Central memory CD8-positive, alpha-beta T cell (primary cell): ENCODE measurements at regions not wholly inside any gene's neighbourhood (a gene's known extent, or its start where the extent isn't known, plus 50 kb on each side); places are given as distances from the start of the nearest gene placed in this dataset.

Experiments used
- ATAC-seq: fragments of 150-1000 bp; cut with Tn5 transposase; replicated peaks from 2 replicates; pipeline ENCODE4 v1.10.0; 2022; ENCODE audit warnings: mild to moderate bottlenecking, moderate FRiP score, moderate number of reproducible peaks; ENCODE audit not compliant: poor library complexity, severe bottlenecking; ENCODE audit errors: extremely low read depth
- DNase-seq, 2 donors: peaks; one replicate each; pipeline ENCODE4 v3.0.0; 2021; ENCODE audit warnings: low spot score in 2 of 2
- H3K27ac Mint-ChIP-seq: one replicate; pipeline ENCODE4 v1.8.0; 2022; ENCODE audit warnings: low read depth, mild to moderate bottlenecking, moderate library complexity, mixed read lengths
- H3K27me3 Mint-ChIP-seq: one replicate; pipeline ENCODE4 v1.8.0; 2022; ENCODE audit warnings: mixed read lengths
- H3K36me3 Mint-ChIP-seq: one replicate; pipeline ENCODE4 v1.8.0; 2022; ENCODE audit warnings: mild to moderate bottlenecking, moderate library complexity, mixed read lengths; ENCODE audit not compliant: insufficient read depth
- H3K4me1 Mint-ChIP-seq: one replicate; pipeline ENCODE4 v1.8.0; 2022; ENCODE audit warnings: mixed read lengths
- H3K4me3 Mint-ChIP-seq: one replicate; pipeline ENCODE4 v1.8.0; 2022; ENCODE audit warnings: mild to moderate bottlenecking, moderate library complexity, mixed read lengths
- H3K9me3 Mint-ChIP-seq: one replicate; pipeline ENCODE4 v1.8.0; 2022; ENCODE audit warnings: mixed read lengths

DNA sequence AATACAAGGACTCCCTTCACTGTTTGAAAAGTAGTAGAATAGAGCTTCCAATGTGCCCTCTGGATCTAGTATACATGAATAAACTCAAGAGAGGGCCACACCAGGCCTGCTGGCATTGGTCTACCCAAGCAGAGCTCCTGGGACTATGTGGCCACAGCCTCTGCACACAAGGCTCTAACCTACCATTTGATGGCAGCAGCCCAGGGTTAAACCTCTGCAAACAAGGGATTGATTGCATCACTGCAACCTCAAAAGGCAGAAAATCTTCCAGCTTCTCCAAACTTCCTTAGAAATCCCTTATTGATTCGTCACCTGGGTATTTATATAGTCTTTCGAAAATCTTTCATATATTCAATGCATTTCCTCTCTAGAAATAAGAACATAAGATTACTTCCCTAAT lies 147.6 kb upstream of the SETBP1 start:
- H3K4me1 Mint-ChIP-seq = no peaks in the 10 kb centered on the region
- H3K27me3 Mint-ChIP-seq = no peaks in the 10 kb centered on the region
- no peak for DNase-seq
- no peak overlapping the region for H3K4me3 Mint-ChIP-seq
- H3K9me3 Mint-ChIP-seq = no peaks in the 10 kb centered on the region
- no peaks in the 10 kb centered on the region for H3K36me3 Mint-ChIP-seq
- ATAC-seq = no peak
- no peak overlapping the region for H3K27ac Mint-ChIP-seq

DNA sequence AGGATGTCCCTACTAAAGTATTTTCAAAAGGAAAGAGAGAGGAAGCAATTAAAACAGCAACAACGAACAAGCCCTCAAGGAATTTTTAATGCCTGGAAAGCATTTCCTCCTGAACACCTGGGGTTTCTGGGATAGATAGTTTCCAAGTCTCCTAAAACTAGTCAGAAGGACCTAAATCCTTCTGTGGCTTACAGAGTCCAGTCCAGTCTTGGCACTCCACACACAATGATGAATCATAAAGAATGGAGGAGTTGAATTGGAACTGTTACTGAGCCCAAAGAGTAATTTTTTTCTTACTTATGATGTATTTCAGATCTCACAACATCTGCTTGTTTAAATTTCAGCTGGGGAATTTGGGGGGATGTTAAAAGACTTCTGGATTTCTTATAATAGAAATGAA lies 144.6 kb upstream of the SETBP1 start:
- H3K9me3 Mint-ChIP-seq = no peaks in the 10 kb centered on the region
- H3K27me3 Mint-ChIP-seq = no peaks in the 10 kb centered on the region
- DNase-seq (no peak), ATAC-seq (no peak)
- no peaks in the 10 kb centered on the region for H3K36me3 Mint-ChIP-seq
- no peak overlapping the region for H3K4me3 Mint-ChIP-seq
- no peak overlapping the region for H3K27ac Mint-ChIP-seq
- no peaks in the 10 kb centered on the region for H3K4me1 Mint-ChIP-seq

DNA sequence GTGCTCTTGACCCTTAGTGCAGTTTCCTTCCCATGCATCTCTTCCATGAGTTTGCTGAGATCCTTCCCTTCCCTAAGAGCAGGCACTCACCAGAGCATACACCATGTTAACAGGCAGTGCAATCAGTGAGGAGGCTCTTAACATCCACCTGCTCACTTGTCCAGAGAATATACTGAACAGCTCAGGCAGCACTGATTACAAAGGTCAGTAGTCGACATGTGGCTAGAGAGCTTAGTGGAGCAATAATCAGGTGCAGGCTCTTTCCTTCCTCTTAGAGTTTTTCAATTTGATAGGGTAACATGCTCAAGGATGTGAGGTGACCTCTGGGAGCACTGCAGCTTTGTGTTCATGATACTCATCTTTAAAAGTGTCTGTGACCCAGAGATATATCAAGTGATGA lies 144.1 kb upstream of the SETBP1 start:
- no peak overlapping the region for H3K27ac Mint-ChIP-seq
- H3K9me3 Mint-ChIP-seq = no peaks in the 10 kb centered on the region
- H3K36me3 Mint-ChIP-seq = no peaks in the 10 kb centered on the region
- no peaks in the 10 kb centered on the region for H3K27me3 Mint-ChIP-seq
- H3K4me1 Mint-ChIP-seq = no peaks in the 10 kb centered on the region
- H3K4me3 Mint-ChIP-seq = no peak overlapping the region
- ATAC-seq = no peak
- no peak for DNase-seq

DNA sequence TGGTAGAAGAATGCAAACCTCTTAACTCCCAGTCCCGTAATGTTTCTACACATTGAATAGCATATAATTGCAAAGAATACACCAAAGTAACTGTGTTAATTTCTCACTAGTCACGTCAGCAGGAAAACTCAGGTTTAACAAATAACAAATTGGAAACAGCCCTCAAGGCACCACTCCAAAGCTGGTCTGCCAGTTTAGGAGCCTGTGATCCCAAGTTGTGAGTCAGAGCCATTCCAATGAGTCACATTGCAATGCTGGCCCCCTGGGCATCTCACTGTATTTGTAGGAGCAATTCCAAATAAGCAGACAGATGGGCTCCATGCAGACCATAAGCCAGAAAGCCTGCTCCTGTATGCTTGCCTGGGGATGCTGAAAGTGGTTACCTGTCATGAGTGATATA lies 143.2 kb upstream of the SETBP1 start:
- no peaks in the 10 kb centered on the region for H3K27me3 Mint-ChIP-seq
- no peak for ATAC-seq
- H3K4me3 Mint-ChIP-seq = no peak overlapping the region
- no peak for DNase-seq
- no peaks in the 10 kb centered on the region for H3K36me3 Mint-ChIP-seq
- no peaks in the 10 kb centered on the region for H3K4me1 Mint-ChIP-seq
- H3K9me3 Mint-ChIP-seq = no peaks in the 10 kb centered on the region
- H3K27ac Mint-ChIP-seq = no peak overlapping the region

DNA sequence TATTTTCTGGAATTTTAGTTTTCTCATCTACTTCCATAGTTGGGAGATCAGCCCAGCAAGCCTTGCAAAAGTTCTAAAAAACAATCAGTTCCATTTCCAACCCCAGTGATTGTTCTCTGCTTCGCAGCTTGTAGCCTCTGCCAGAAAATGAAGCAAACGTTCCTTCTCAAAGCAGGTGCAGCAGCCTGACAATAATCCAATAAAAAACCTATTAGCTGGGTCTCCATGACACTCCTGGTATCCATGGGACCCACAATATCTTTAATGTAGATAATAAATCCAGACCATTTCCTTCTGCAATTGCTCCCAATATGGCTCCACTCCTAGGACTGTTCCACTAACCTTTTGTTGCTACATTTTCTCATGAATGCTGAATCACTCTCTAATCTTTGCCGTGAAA lies 140.8 kb upstream of the SETBP1 start:
- no peak overlapping the region for H3K27ac Mint-ChIP-seq

DNA sequence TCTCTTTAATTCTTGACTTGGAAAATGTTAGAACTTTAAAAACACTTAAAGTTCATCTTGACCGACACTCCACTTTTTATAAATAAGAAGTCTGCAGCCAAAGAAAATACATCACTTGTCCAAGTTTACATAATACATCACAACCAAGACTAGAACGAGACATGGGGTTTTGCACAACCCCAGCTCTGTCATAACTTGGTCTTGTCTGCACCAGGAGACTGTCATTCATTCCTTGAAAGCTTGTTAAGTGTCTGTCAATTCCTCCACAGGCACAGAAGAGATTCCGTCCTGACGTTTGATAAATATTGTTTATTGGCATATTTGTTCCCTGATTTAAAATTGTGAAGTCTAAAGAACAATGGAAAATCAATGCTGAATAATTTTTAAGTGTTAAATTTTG lies 139.5 kb upstream of the SETBP1 start:
- Mint-ChIP-seq H3K4me1 (no peaks in the 10 kb centered on the region), H3K9me3 (no peaks in the 10 kb centered on the region), H3K36me3 (no peaks in the 10 kb centered on the region), H3K27me3 (no peaks in the 10 kb centered on the region), H3K27ac (no peak overlapping the region), H3K4me3 (no peak overlapping the region)
- DNase-seq (no peak), ATAC-seq (no peak)

More for the DNA sequence above, 140.8 kb upstream of the SETBP1 start:
- ATAC-seq = no peak
- Mint-ChIP-seq H3K4me1 (no peaks in the 10 kb centered on the region), H3K4me3 (no peak overlapping the region), H3K27me3 (no peaks in the 10 kb centered on the region), H3K36me3 (no peaks in the 10 kb centered on the region), H3K9me3 (no peaks in the 10 kb centered on the region)
- DNase-seq = no peak

DNA sequence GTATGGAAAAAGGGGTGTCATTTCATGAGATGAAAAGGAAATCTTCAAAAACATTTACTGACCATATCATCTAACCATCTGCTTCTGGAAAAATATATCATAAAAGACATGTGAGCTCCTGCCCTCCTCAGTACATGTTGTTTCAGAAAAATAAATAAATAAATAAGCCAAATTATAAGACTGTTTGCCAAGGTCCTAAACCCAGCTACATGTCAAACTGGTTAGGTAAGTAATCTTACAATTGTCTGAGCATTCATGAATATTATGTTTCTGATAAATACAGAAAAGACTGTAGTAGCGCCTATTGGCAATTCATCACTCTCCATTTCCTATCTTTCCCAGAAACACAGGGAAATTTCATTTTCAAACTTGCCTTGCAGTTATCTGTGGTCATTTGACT lies 138.9 kb upstream of the SETBP1 start:
- no peaks in the 10 kb centered on the region for H3K9me3 Mint-ChIP-seq
- no peak for DNase-seq
- no peaks in the 10 kb centered on the region for H3K4me1 Mint-ChIP-seq
- no peaks in the 10 kb centered on the region for H3K36me3 Mint-ChIP-seq
- no peak for ATAC-seq
- H3K27ac Mint-ChIP-seq = no peak overlapping the region
- no peaks in the 10 kb centered on the region for H3K27me3 Mint-ChIP-seq
- H3K4me3 Mint-ChIP-seq = no peak overlapping the region

DNA sequence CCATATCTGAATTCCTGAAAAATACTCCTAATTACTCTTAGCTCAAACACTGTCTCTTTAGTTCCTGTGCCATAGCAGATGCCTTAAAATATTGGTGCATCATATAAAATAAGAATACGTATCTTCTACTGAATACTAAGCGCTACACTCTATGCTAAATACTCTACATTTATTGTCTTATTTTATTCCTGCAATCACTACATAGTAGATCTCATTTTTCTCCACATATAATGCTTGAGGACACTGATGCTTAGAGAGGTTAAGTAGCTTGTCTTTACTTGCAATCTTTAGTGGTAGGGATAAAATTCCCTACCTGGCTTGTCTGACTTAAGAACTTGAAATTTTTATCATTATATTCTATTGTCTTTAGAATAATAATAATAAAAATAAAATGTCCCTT lies 137.3 kb upstream of the SETBP1 start:
- Mint-ChIP-seq H3K27ac (no peak overlapping the region), H3K36me3 (no peaks in the 10 kb centered on the region), H3K4me1 (no peaks in the 10 kb centered on the region), H3K4me3 (no peak overlapping the region), H3K9me3 (no peaks in the 10 kb centered on the region), H3K27me3 (no peaks in the 10 kb centered on the region)
- no peak for DNase-seq
- no peak for ATAC-seq

DNA sequence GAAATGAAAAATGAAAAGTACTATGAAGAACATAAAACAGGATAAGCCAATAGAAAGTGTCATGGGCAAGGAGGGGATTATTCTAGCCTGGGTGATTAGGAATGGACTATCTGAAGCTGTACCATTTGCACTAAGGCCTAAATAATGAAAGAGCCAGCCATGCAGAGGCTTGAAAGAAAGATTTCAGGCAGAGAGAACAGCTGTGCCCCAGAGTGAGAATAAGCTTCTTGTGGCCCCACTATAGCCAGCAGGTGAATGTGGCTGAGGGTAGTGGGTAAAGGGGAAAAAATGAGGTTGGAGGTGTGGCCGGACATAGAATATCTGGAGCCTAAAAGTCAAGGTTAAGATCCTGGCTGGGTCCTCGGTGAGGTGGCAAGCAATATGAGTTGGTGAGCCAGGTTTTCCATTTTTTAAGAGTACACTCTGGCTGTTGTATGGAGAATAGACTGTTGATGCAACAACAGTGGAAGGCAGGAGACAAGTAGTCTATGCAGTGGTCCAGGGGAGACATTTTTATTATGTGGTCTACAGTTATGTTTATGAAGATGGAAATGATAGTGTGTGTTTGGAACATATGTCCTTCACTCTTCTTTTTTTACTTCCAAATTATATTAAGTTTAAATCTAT lies 135.2 kb upstream of the SETBP1 start:
- no peak overlapping the region for H3K4me3 Mint-ChIP-seq
- H3K36me3 Mint-ChIP-seq = no peaks in the 10 kb centered on the region
- no peaks in the 10 kb centered on the region for H3K4me1 Mint-ChIP-seq
- H3K27me3 Mint-ChIP-seq = no peaks in the 10 kb centered on the region
- DNase-seq (no peak), ATAC-seq (no peak)
- no peaks in the 10 kb centered on the region for H3K9me3 Mint-ChIP-seq
- H3K27ac Mint-ChIP-seq = no peak overlapping the region

DNA sequence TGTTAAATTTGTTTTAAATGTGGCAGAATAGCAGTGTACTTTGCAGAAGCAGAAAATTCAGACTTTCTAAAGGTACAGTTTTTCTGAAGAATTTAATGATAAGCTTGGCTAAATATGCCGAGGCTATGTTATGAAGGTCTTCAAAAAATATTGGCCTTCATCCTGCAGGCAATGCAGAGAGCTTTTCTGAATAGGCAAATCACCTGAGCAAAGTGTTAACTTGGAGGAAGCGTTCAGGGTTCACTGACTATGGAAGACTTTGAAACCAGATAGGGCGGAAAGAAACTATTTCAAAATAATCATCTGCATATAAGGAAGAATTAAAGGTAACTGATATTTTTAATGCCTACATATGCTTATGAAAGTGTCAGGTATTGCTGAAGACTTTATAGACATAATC lies 133.7 kb upstream of the SETBP1 start:
- DNase-seq = no peak
- no peak overlapping the region for H3K27ac Mint-ChIP-seq
- H3K4me3 Mint-ChIP-seq = no peak overlapping the region
- H3K27me3 Mint-ChIP-seq = no peaks in the 10 kb centered on the region
- H3K36me3 Mint-ChIP-seq = no peaks in the 10 kb centered on the region
- H3K4me1 Mint-ChIP-seq = no peaks in the 10 kb centered on the region
- ATAC-seq = no peak
- H3K9me3 Mint-ChIP-seq = no peaks in the 10 kb centered on the region

DNA sequence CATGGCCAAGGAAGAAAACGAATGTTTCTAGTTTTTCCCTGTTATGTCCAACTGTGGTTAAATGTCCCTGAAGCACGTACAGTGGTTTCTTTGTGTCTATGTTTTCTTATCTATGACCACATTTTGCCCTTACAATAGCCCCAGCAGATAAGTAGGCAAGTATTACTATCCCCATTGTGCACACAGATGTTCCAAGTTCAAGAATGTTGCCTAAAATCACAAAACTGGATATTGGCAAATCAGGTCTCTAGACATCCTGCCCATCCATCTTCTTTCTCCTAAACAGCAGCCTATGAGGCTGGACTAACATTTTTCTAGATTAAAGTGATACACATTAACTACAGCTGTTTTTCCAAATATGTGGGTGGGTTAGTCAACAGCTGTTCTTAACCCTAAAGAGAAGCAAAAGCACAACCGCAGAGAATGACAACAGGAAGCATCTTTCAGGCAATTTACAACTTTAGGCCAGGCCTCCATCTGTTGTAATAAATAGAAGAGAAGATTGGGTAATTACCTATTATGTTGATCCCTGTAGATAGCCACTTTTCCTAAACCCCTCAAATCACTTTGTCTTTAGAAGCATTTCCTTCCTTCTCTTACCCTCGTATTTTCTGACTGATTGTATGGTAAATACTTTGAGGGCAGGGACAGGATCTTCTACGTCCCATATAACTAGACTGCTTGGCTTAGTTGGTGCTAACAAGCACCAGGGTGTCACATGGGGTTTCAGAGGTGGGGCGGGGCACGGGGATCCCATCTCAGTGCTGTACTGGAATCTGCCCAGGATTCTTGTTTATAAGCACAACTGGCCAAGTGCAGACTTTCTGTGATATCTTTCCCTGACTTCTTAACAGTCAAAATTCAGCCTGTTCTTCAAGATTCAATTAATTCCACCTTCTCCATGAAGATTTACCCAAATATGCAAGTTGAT lies 132.1 kb upstream of the SETBP1 start:
- H3K27ac Mint-ChIP-seq = no peak overlapping the region
- no peaks in the 10 kb centered on the region for H3K36me3 Mint-ChIP-seq
- no peak for ATAC-seq
- H3K4me1 Mint-ChIP-seq = no peaks in the 10 kb centered on the region
- no peaks in the 10 kb centered on the region for H3K9me3 Mint-ChIP-seq
- no peak overlapping the region for H3K4me3 Mint-ChIP-seq
- DNase-seq = no peak
- no peaks in the 10 kb centered on the region for H3K27me3 Mint-ChIP-seq

DNA sequence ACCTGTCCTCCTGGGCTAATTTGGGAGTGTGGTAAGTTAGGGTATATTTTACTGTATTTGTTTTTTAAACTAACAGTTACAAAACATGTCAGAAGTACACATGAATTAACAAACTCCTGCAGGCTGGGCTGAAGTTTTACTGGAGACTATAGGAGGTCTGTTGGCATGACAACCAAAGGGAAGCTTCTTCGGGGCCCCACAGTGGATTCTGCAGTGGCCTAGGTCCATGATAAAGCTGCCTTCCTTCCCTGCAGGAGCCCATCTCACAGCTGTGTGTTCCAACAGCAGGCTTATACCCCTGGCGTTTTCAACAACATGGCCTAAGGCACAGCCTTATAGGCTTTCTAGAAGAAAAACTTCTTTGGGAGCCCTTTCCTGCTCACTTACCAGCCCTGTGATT lies 128.0 kb upstream of the SETBP1 start:
- Mint-ChIP-seq H3K4me1 (no peaks in the 10 kb centered on the region), H3K4me3 (no peak overlapping the region), H3K36me3 (no peaks in the 10 kb centered on the region), H3K27me3 (peaks cover 14% of the 10 kb centered on the region), H3K9me3 (no peaks in the 10 kb centered on the region), H3K27ac (no peak overlapping the region)
- ATAC-seq (no peak), DNase-seq (no peak)

DNA sequence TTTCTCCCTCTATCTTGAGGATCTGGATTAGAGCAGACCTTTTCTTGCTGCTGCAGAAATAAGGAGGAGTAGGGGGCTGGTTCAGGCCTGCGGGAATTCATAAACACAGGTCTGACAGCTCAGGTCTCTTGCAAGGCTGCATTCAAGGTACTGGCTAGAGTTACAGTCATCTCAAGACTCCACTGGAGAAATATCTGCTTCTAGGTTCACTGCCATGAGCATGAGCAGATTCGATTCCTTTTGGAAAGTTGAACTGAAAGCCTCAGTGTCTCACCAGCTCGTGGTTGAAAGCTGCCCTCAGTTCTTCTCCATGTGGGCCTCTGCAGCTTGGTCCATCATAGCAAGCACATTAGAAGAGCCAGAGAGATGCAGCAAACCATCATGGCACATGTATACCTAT lies 124.4 kb upstream of the SETBP1 start:
- H3K36me3 Mint-ChIP-seq = no peaks in the 10 kb centered on the region
- H3K9me3 Mint-ChIP-seq = no peaks in the 10 kb centered on the region
- no peaks in the 10 kb centered on the region for H3K4me1 Mint-ChIP-seq
- H3K27ac Mint-ChIP-seq = no peak overlapping the region
- H3K4me3 Mint-ChIP-seq = no peak overlapping the region
- ATAC-seq (no peak), DNase-seq (no peak)
- H3K27me3 Mint-ChIP-seq = peaks cover 16% of the 10 kb centered on the region
